GM19452 (cell line): ENCODE measurements at regions not wholly inside any gene's neighbourhood (a gene's known extent, or its start where the extent isn't known, plus 50 kb on each side); places are given as distances from the start of the nearest gene placed in this dataset.

Experiments
- ATAC-seq: cut with Tn5 transposase; IDR thresholded peaks from one replicate; pipeline ENCODE4 v1.9.1; 2021; ENCODE audit not compliant: unreplicated experiment

DNA sequence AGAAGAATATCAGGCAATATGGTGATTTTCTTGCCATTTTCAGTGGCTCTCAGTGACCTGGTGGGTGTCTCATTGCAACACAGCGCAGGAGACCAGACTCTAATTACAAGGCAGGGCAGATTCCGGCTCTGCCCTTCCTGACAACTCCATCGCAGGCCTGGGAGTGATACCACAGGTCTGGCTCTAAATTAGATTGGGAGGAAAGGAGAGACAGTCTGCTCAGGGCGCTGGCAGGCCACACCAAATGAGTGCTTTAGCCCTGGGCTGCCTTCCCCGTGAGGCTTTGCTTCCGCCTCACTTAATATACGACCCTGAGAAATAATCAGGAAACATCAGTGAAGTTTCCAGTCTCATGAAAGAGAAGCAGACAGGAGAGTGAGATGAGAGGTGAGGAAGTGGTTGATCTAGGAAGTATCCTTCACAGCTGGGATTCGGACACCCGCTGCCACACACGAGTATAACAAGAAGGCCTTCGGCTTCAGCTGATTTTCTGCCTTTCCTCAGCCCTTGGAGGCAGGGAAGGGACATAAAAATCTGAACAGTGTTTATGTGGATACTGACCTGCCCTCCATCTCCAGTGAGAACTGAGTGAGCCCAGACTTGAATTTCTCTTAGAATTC, 73.7 kb upstream of the PROK2 start:
- no peak for ATAC-seq

DNA sequence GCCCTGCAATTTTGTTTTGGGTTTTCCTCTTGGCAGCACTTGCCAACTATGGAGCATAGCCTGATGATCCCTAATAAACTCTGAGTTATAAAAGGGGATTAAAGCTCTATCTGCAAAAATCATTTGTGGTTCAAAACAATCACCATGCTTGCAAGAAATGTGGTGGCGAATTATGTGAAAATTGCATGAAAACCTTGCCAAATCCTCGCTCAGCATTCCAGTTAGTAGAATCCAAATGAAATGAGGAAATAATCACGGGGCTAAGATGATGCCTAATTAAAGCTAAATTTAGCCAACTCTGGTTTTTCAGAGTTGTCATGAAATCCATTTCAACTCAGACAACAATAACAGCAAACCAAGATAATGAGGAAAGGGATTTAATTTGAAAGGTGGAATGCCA, 73.0 kb upstream of the PROK2 start:
- no peak for ATAC-seq

DNA sequence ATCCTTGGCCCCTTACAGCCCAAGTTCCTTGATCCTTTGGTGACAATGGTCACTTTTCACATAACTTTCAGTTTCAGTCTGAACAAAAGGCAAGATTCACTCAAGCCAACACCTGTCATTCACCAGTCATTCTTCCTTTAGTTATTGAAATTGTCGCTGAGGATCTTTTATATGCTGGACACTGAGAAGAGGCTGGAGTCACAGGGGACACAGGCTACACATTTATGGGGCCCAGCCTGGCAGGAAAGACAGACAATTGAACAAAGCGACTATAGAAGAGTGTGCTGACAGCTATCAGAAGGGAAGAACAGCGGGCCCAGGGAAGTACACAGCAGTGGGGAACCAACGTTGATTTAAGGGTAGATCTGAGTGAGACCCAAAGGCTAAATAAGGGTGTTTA, 69.8 kb upstream of the PROK2 start:
- no peak for ATAC-seq

DNA sequence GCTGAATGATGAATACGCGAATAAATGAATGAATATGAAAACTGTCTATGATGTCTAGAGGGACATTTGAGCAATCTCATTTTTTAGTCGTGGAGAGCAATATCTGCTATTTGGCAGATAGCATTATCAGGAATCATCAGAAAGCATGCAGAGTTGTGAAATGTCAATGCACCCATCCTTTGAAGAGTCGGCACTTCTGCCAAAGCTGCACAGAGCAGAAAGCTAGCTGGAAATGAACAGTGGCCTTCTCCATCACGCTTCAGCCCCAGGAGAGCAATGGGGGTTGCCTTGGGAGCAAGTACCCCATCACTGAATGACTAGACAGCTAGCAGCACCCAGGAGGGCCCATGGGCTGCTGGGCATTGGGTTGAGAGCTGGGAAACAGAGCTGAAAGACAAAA, 69.1 kb upstream of the PROK2 start:
- no peak for ATAC-seq

DNA sequence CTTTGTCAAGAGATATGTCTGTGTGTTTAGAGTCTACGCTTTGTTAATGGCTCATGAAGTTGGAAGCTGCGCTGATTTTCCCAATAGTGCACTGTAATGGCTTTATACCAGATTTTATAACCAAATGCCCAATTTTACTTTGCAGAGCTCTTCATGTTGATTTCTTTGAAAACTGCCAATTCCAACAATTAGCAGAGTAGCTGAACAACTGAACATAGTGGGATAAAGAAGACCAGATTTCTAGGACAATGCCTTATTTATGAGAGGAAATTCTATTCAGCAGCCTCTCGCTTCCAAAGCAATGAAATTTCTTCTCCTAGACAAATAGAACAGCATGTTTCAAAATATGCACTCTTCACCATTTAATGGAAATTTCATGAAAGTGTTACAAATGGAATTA, 66.9 kb upstream of the PROK2 start:
- no peak for ATAC-seq

DNA sequence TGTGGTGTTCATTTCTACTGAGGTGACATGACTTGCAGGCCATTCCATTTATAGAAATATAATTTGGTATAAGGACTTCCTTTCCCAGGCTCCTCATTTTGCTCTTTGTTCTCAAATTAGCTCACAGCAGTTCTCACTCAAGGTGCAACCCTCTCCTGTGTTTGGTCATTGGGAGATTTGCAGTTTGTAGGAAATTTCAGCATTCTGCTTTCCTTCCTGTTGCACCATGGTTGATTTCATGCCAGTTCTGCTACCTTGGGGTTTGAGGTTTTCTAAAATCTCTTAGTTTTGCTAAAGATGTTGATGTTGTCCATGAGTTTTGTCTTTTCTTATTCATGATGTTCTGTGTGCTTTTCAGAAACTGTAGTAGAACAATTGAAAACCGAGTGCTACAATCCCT, 65.7 kb upstream of the PROK2 start:
- no peak for ATAC-seq

DNA sequence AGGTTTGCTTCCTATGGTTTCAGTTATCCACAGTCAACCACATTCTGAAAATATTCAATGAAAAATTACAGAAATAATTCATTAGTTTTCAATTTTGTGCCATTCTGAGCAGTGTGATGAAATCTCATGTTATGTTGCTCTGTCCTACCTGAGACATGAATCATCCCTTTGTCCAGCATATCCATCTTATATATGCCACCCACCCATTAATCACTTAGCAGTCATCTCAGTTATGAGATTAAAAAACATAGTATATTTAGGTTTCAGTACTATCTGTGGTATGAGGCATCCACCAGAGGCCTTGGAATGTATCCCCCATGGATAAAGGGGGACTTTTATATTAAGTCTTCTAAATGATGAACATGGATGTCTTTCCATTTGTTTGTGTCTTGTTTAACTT, 64.7 kb upstream of the PROK2 start:
- ATAC-seq = no peak

DNA sequence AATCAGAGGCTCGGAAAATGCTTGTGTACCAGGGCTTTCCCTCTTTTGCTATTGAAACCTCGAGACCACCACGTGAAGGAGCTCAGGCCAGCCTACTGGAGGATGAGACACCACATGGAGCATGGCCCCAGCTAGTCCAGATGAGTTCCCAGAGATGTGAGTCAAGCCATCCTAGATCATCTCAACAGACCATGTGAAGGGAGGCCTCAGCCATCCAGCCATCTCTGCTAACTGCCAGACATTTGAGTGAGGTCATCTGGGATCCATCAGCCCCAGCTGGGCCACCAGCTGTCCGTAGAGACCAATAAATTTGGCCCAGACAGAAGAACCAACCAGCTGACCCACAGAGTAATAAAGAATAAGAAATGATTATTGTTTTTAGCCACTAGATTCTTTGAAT, 62.8 kb upstream of the PROK2 start:
- ATAC-seq = no peak

DNA sequence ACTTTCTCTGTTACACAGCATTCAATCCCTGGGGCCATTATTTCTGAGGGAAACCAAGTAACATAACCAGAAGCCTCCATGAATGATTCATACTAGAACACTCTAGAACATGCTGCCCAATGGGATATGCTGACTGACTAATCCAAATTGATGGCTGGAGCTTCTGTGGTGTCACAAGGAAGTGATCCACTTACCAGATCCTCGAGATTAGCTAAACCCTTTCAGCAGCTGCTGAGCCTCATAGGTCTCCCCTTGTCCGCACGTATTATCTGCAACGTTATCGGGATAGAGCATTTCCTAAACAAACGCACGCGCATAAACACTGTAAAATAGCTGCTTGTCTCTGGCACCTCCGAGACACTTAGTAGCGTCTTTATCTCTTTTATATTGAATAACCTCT, 61.2 kb upstream of the PROK2 start:
- no peak for ATAC-seq

DNA sequence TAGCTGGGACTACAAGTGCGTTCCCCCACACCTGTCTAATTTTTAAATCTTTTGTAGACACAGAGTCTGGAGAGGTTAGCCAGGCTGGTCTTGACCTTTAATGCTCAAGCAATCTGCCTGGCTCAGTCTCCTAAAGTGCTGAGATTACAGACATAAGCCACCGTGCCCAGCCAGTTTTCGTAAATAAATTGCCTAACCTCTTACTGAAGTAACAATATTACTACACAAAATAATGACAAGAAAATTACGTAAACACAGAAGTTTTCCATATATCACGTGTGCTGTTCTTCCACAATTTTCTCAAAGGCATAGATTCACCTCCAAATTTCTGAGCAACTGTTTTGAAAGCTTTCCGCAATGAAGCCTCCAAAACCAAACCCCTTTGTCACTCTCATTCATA, 58.1 kb upstream of the PROK2 start:
- ATAC-seq = no peak

DNA sequence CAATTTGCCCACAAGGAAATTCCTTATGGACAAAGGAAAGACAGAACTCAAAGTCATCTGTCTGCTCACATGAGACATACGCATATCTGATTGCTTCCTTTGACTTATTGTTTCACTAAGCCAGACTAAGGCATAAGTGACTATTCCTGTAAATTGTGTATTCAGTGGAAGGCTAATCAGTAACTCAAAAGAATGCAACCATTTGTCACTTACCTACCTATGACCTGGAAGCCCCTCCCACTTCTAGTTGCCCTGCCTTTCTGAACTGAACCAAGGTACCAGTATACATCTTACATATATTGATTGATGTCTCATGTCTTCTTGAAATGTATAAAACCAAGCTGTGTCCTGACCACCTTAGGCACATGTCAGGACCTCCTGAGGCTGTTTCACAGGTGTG, 53.5 kb upstream of the PROK2 start:
- no peak for ATAC-seq
